ENCODE measurements at regions not wholly inside any gene's neighbourhood (a gene's known extent, or its start where the extent isn't known, plus 50 kb on each side); places are given as distances from the start of the nearest gene placed in this dataset.

- no peak for TF ChIP-seq CTCF (IDR thresholded peaks at IDR 0.05; ENCODE audit: poor library complexity)
- no peak for TF ChIP-seq EZH2 (IDR thresholded peaks at IDR 0.05; ENCODE audit: borderline replicate concordance)
- no peak for TF ChIP-seq EZH2phosphoT487 (IDR thresholded peaks at IDR 0.05; ENCODE audit: low read depth, severe bottlenecking, unreplicated experiment)
Measured at GRCh38 chr14:94691660-94692034, 78.3 kb downstream of the GSC start.
